GM21367 (cell line): ENCODE measurements at regions not wholly inside any gene's neighbourhood (a gene's known extent, or its start where the extent isn't known, plus 50 kb on each side); places are given as distances from the start of the nearest gene placed in this dataset.

ENCODE experiments used
- ATAC-seq: cut with Tn5 transposase; IDR thresholded peaks from one replicate; pipeline ENCODE4 v1.9.1; 2021; ENCODE audit not compliant: unreplicated experiment

- no peak for ATAC-seq
These were observed 266.1 kb upstream of the SIX2 start for GRCh38 chr2:45275242-45275805.

- no peak for ATAC-seq
These were observed 265.1 kb upstream of the SIX2 start for GRCh38 chr2:45274250-45274926.

GRCh38 chr2:45273412-45274249 lies 264.4 kb upstream of the SIX2 start:
- no peak for ATAC-seq

GRCh38 chr2:45272549-45273265 lies 263.5 kb upstream of the SIX2 start:
- ATAC-seq: no peak

- ATAC-seq: no peak
These were observed 260.0 kb upstream of the SIX2 start for GRCh38 chr2:45269149-45269793.

- no peak for ATAC-seq
These were observed 259.4 kb upstream of the SIX2 start for GRCh38 chr2:45268631-45269030.

GRCh38 chr2:45267062-45267792 lies 258.0 kb upstream of the SIX2 start:
- ATAC-seq: no peak

- no peak for ATAC-seq
These were observed 256.1 kb upstream of the SIX2 start for GRCh38 chr2:45265336-45265735.

GRCh38 chr2:45264227-45265225 lies 255.3 kb upstream of the SIX2 start:
- no peak for ATAC-seq

- no peak for ATAC-seq
These were observed 253.9 kb upstream of the SIX2 start for GRCh38 chr2:45263147-45263546.

GRCh38 chr2:45261746-45262145 lies 252.5 kb upstream of the SIX2 start:
- no peak for ATAC-seq

GRCh38 chr2:45260946-45261345 lies 251.7 kb upstream of the SIX2 start:
- no peak for ATAC-seq

- ATAC-seq: no peak
These were observed 250.4 kb upstream of the SIX2 start for GRCh38 chr2:45259547-45260160.

- ATAC-seq: no peak
These were observed 249.9 kb upstream of the SIX2 start for GRCh38 chr2:45259138-45259537.

- ATAC-seq: no peak
These were observed 249.1 kb upstream of the SIX2 start for GRCh38 chr2:45258311-45258710.

GRCh38 chr2:45257820-45258219 lies 248.6 kb upstream of the SIX2 start:
- no peak for ATAC-seq

- no peak for ATAC-seq
These were observed 247.8 kb upstream of the SIX2 start for GRCh38 chr2:45256867-45257641.
